GM19468 (cell line): ENCODE measurements at regions not wholly inside any gene's neighbourhood (a gene's known extent, or its start where the extent isn't known, plus 50 kb on each side); places are given as distances from the start of the nearest gene placed in this dataset.

Source experiments
- ATAC-seq: cut with Tn5 transposase; IDR thresholded peaks from one replicate; pipeline ENCODE4 v1.9.1; 2021; ENCODE audit warnings: mild to moderate bottlenecking, moderate library complexity, moderate number of reproducible peaks; ENCODE audit not compliant: unreplicated experiment; ENCODE audit errors: extremely low read depth

GRCh38 chr7:24464861-24465260, 108.4 kb upstream of the PALS2 start:
- ATAC-seq = no peak

DNA sequence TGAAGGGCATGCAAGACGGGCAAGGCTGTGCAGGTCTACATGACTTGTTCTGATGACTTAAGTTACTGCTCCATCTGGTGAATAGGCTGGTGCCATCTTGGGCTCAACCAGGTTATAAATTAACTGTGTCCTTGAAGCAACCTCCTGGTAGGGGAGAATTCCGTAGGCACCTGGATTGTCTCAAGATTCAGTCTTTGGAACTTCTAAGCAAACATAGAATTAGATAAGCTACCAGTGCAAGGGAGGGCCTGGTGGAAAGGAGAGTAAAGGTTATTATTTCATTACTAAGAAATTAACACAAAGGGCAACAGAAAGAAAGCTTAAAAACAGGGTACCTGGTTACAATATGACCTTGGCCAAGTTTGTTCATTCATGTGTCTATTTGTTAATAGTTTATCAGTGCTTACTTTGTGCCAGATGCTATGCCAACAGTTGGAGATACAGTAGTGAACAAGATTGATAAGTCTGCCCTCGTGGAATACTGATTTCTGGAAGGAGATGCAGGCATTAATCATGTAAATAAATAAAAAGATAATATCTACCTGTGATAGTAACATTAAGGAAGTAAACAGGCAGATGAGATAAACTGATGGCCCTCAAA, 107.0 kb upstream of the PALS2 start:
- ATAC-seq = no peak

GRCh38 chr7:24469118-24469517, 104.1 kb upstream of the PALS2 start:
- no peak for ATAC-seq

- ATAC-seq = no peak
These were observed 101.2 kb upstream of the PALS2 start for GRCh38 chr7:24472093-24472492.

- ATAC-seq = no peak
These were observed 97.9 kb upstream of the PALS2 start for GRCh38 chr7:24475166-24475961.

- ATAC-seq = no peak
These were observed 97.0 kb upstream of the PALS2 start for GRCh38 chr7:24476227-24476626.

- no peak for ATAC-seq
These were observed 95.7 kb upstream of the PALS2 start for GRCh38 chr7:24477398-24478136.

DNA sequence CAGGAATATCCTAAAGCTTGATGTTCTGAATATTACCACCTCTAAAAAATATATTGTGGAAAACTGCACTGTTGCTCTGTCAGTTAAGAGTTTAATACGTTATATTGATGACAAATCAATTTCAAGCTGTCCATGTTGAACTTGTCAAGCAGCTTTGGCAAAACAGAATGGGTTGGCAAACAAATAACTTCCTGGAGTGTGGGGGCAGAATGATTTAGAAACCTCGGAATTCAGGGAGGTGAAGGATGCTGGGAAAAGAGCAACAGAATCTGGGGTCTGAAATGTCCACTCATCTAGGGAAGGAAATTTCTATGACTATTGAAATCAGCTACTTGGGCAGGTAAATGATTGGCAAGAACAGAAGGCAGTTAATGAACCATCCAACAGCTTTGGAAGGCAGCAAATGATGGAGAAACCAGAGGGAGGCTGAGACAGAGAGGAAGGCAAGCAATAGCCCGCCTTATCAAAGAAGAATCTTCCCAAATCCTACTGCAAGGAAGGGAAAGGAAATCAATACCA, 95.1 kb upstream of the PALS2 start:
- ATAC-seq = no peak

DNA sequence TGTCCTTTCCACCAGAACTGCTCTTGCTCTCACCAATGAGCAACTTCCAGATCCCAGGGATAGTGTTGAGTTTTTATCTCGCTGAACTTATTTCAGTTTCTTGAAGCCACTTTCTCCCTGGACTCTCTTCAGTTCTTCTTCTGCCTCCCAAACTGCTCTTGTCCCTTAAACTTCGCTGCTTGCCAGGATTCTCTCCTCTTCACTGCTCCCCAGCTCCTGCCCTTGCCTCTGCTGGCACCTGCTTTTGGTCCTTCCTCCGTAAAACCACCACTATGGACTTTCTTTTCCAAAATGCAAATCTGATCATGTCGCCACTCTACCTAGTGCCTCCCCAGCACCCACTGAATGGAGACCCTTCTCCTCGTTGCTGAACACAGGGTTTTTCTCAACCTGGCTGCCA, 92.8 kb upstream of the PALS2 start:
- ATAC-seq = no peak

GRCh38 chr7:24483804-24484203, 89.4 kb upstream of the PALS2 start:
- no peak for ATAC-seq

DNA sequence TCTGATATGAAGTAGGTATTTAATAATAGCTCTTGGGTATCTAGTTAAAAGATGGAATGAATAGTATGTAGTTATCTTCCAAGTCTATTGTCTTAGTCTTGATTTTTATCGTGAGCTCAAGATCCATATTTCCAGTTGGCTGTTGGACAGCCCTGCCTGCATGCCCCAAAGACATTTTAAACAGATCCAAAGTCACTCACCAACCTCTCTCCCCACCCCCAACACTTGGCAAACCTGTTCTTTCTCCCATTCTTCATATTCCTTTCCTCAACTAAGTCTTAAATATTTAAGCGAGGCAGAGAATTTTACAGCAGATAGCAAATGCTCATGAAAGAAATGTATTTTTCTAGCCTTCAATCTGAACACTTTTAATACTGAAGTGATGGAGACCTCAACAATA, 80.7 kb upstream of the PALS2 start:
- ATAC-seq = no peak

DNA sequence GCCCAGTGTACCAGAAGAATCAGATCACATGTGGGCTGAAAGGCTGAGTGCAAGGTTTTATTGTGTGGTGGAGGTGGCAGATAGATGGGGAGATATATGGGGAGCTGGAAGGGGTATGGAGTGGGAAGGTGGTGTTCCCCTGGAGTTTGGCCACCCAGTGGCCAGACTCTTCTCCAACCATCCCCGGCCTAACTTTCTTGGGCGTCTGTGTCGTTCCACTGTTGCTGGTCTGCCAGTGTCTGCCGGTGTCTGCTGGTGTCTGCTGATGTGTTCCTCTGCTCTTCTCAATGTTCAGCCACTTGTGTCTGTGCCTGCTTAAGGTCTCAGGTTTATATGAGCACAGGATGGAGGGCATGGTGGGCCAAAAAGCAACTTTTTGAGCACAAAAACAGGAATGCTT, 78.4 kb upstream of the PALS2 start:
- no peak for ATAC-seq

DNA sequence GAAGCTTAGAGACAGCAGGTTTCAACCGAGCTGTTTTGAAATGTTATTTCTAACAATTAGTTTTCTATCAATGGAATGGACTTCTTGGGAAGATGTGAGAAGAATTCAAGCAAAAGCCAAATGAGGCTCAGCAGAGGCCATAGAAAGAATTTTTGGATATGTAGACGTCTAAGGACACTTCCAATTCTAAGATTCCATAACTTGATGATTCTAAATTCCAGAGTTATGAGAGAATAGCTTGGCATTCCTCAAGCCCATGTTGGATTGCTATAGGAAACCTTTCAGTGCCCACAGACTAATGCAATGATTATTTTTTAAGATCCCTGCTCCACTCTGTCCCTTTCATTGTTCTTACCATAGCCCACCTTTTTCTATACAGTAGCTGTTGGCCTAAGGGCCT, 77.2 kb upstream of the PALS2 start:
- no peak for ATAC-seq

DNA sequence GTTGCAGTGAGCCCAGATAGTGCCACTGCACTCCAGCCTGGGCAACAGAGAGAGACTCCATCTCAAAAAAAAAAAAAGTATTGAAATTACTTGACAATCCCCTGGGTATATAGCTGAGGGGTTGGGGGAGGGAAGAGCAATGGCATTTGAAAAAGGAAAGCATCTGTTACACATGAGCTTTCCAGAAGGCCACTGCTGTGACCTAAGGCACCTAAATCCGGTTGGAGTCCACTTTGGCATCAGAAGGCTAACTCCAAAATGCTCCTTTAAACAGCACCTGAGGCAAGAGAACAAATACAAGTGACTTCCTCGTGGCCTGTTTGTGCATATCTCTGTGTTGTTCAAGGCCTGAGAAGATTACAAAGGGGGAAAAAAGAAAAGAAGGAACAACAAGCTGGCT, 74.8 kb upstream of the PALS2 start:
- ATAC-seq = no peak

GRCh38 chr7:24499871-24500270, 73.4 kb upstream of the PALS2 start:
- no peak for ATAC-seq

DNA sequence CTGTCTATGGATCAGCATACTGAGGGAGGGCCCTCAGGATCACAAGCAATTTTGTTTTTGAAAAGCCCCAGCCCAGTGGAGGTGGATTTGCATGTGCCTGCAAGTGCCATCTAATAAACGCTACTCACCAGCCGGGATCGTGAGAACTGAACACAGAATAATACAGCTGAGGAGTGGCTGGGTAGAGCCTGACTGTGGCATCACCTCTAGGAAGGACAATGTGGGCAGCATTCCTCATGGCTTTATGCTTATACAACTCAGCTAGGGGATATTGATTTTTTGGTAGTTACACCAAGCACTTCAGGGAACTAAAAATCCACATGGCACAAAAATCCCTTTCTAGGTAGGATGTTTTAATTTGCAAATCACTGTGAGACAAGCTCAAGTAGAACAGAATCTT, 72.7 kb upstream of the PALS2 start:
- no peak for ATAC-seq

DNA sequence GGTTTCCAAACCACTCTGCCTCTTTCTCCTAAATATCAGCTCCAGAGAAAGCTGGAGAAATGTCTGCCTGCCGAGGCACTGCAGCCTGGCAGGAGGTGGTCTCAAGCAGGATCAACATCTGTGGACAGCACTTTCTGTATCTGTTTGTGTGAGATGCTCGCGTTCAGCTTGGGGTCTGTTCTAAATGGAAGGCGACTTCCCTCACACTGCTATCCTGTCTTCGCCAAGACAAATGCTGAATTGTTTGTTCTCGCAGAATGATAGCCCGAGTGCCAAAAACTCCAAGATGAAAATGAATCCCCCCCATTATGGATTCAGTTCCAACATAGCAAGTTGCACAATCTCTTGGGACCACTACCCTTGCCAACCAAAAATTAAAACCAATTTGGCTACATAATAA, 72.2 kb upstream of the PALS2 start:
- ATAC-seq = no peak

DNA sequence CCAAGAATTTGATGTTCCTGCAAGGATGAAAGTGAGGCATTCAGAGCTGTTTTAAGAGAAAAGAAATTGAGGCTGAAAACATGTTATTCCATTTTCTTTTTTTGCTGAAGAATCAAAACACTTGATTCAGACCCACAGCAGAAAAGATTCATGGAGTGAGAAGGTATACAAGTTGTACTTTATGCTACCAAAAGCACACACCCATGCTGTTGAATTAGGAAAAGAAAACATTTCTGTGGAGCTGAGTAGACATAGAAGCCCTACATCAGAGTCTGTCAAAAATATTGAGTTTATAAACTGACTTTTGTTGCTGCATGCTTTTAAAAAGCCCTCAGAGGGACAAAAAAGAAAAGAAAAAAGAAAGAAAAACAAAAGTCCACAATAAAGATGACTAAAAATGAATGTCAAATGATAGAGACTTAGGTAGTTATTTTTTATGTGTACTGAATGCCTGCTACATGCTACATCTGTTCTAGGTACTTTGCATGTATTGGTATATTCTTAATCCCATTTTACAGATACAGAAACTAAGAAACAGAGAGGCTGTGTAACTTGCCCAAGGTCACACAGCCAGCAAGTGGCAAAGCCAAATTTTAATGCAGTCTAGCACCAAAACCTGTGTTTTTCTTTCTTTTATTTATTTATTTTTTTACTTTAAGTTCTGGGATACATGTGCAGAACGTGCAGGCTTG, 71.7 kb upstream of the PALS2 start:
- ATAC-seq = no peak

- ATAC-seq = no peak
These were observed 71.1 kb upstream of the PALS2 start for GRCh38 chr7:24502135-24502488.

GRCh38 chr7:24503506-24503905, 69.7 kb upstream of the PALS2 start:
- no peak for ATAC-seq

- ATAC-seq = no peak
These were observed 69.2 kb upstream of the PALS2 start for GRCh38 chr7:24504040-24504439.
